ENCODE measurements at regions not wholly inside any gene's neighbourhood (a gene's known extent, or its start where the extent isn't known, plus 50 kb on each side); places are given as distances from the start of the nearest gene placed in this dataset.

DNA sequence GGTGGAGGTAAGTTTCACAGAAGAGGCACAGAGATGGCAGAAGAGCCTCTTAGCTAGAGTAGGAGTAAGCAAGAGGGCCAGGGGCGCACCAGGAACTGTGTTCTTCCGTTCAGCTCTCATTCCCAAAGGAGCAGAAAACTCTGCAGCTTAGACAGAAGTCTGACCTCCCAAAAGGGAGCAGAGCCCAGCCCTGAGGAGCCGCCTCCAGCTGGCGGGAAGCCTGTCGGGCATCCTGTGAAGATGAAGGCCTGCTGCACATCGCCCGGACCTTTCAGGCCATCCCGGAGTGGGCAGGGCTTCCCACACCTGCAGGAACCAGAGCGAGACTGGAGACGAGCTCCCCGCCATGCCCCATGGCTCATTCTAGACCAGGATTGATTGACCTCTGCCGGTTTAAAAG is 1102.8 kb downstream of the BRD1 start:
- Histone ChIP-seq H3K36me3 (ENCODE audit: control insufficient read depth in 2 of 2, insufficient read depth in 1 of 2, low read length in 2 of 2) (no peaks in the 10 kb centered on the region), H3K9me3 (ENCODE audit: control insufficient read depth, insufficient read depth, low read depth, low read length) (no peaks in the 10 kb centered on the region), H3K4me3 (ENCODE audit: low read depth, low read length) (no peak overlapping the region), H3K4me1 (ENCODE audit: control insufficient read depth, insufficient read depth, low read length) (no peaks in the 10 kb centered on the region), H3K27ac (ENCODE audit: extremely low read depth, low read depth, low read length) (no peak overlapping the region)
- no peak for TF ChIP-seq ZBTB20 (tag by site-specific recombination; IDR thresholded peaks at IDR 0.05)
- CTCF ChIA-PET, result interaction anchor here (0.6 kb wide), 1 partner anchor 799 kb away, joined by 5 read pairs; no protein-coding TSS in a partner anchor
- POLR2A ChIA-PET, result no interaction called here

GRCh38 chr22:48722661-48723060 is 1105.0 kb downstream of the BRD1 start:
- Histone ChIP-seq H3K36me3 (ENCODE audit: control insufficient read depth in 2 of 2, insufficient read depth in 1 of 2, low read length in 2 of 2) (no peaks in the 10 kb centered on the region), H3K4me1 (ENCODE audit: control insufficient read depth, insufficient read depth, low read length) (no peaks in the 10 kb centered on the region), H3K27ac (ENCODE audit: extremely low read depth, low read depth, low read length) (no peak overlapping the region), H3K9me3 (ENCODE audit: control insufficient read depth, insufficient read depth, low read depth, low read length) (no peaks in the 10 kb centered on the region), H3K4me3 (ENCODE audit: low read depth, low read length) (no peak overlapping the region)
- CTCF ChIA-PET, result interaction anchor here (0.8 kb wide), 1 partner anchor 17 kb away, joined by 3 read pairs; no protein-coding TSS in a partner anchor
- POLR2A ChIA-PET, result no interaction called here
- TF ChIP-seq ZFP3 (tag by site-specific recombination; IDR thresholded peaks at IDR 0.05; ENCODE audit: low read depth) (no peak), ZNF626 (tag by site-specific recombination; IDR thresholded peaks at IDR 0.05) (no peak), ZNF19 (tag by site-specific recombination; IDR thresholded peaks at IDR 0.05; ENCODE audit: low read depth) (no peak), ZNF280C (tag by site-specific recombination; IDR thresholded peaks at IDR 0.05) (no peak)

GRCh38 chr22:48721395-48721669 is 1106.3 kb downstream of the BRD1 start:
- POLR2A ChIA-PET, result no interaction called here
- CTCF ChIA-PET, result no interaction called here

More at GRCh38 chr22:48721395-48721669, 1106.3 kb downstream of the BRD1 start:
- Histone ChIP-seq H3K4me1 (ENCODE audit: control insufficient read depth, insufficient read depth, low read length) (no peaks in the 10 kb centered on the region), H3K27ac (ENCODE audit: extremely low read depth, low read depth, low read length) (no peak overlapping the region), H3K9me3 (ENCODE audit: control insufficient read depth, insufficient read depth, low read depth, low read length) (no peaks in the 10 kb centered on the region), H3K4me3 (ENCODE audit: low read depth, low read length) (no peak overlapping the region), H3K36me3 (ENCODE audit: control insufficient read depth in 2 of 2, insufficient read depth in 1 of 2, low read length in 2 of 2) (no peaks in the 10 kb centered on the region)
- TF ChIP-seq ZNF664 (tag by site-specific recombination; IDR thresholded peaks at IDR 0.05) (no peak), ZBTB21 (tag by site-specific recombination; IDR thresholded peaks at IDR 0.05) (no peak), ZNF2 (tag by site-specific recombination; IDR thresholded peaks at IDR 0.05) (no peak), GLI2 (tag by site-specific recombination; IDR thresholded peaks at IDR 0.05; ENCODE audit: borderline replicate concordance, low read depth) (no peak), BCL11B (tag by site-specific recombination; IDR thresholded peaks at IDR 0.05; ENCODE audit: low read depth) (no peak), FEZF1 (tag by site-specific recombination; IDR thresholded peaks at IDR 0.05) (no peak), ZBTB7A (tag by site-specific recombination; IDR thresholded peaks at IDR 0.05; ENCODE audit: low read depth) (no peak), PRDM10 (tag by site-specific recombination; IDR thresholded peaks at IDR 0.05) (no peak), ZNF132 (tag by site-specific recombination; IDR thresholded peaks at IDR 0.05; ENCODE audit: borderline replicate concordance) (no peak), KLF9 (tag by site-specific recombination; IDR thresholded peaks at IDR 0.05; ENCODE audit: low read depth) (no peak), ZNF530 (tag by site-specific recombination; IDR thresholded peaks at IDR 0.05; ENCODE audit: low read depth) (no peak), KLF1 (tag by site-specific recombination; IDR thresholded peaks at IDR 0.05) (no peak)
- TF ChIP-seq, protein P1, sequence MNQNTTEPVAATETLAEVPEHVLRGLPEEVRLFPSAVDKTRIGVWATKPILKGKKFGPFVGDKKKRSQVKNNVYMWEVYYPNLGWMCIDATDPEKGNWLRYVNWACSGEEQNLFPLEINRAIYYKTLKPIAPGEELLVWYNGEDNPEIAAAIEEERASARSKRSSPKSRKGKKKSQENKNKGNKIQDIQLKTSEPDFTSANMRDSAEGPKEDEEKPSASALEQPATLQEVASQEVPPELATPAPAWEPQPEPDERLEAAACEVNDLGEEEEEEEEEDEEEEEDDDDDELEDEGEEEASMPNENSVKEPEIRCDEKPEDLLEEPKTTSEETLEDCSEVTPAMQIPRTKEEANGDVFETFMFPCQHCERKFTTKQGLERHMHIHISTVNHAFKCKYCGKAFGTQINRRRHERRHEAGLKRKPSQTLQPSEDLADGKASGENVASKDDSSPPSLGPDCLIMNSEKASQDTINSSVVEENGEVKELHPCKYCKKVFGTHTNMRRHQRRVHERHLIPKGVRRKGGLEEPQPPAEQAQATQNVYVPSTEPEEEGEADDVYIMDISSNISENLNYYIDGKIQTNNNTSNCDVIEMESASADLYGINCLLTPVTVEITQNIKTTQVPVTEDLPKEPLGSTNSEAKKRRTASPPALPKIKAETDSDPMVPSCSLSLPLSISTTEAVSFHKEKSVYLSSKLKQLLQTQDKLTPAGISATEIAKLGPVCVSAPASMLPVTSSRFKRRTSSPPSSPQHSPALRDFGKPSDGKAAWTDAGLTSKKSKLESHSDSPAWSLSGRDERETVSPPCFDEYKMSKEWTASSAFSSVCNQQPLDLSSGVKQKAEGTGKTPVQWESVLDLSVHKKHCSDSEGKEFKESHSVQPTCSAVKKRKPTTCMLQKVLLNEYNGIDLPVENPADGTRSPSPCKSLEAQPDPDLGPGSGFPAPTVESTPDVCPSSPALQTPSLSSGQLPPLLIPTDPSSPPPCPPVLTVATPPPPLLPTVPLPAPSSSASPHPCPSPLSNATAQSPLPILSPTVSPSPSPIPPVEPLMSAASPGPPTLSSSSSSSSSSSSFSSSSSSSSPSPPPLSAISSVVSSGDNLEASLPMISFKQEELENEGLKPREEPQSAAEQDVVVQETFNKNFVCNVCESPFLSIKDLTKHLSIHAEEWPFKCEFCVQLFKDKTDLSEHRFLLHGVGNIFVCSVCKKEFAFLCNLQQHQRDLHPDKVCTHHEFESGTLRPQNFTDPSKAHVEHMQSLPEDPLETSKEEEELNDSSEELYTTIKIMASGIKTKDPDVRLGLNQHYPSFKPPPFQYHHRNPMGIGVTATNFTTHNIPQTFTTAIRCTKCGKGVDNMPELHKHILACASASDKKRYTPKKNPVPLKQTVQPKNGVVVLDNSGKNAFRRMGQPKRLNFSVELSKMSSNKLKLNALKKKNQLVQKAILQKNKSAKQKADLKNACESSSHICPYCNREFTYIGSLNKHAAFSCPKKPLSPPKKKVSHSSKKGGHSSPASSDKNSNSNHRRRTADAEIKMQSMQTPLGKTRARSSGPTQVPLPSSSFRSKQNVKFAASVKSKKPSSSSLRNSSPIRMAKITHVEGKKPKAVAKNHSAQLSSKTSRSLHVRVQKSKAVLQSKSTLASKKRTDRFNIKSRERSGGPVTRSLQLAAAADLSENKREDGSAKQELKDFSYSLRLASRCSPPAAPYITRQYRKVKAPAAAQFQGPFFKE (tag by site-specific recombination; IDR thresholded peaks at IDR 0.05; ENCODE audit: borderline replicate concordance), result no peak
